DOHH2 (cell line): ENCODE measurements at regions not wholly inside any gene's neighbourhood (a gene's known extent, or its start where the extent isn't known, plus 50 kb on each side); places are given as distances from the start of the nearest gene placed in this dataset.
A peak's percentile ranks its signal among the peaks of the same experiment; 100 is the strongest.

Experiments used
- H3F3A ChIP-seq: fragments of 200-600 bp; sonication (generic), shearing (Covaris generic); 2 replicates; pipeline ENCODE4 v1.6.0; 2016; ENCODE audit warnings: antibody characterized with exemption, mild to moderate bottlenecking; ENCODE audit not compliant: control insufficient read depth, insufficient read depth
- H3K27ac ChIP-seq: fragments of 200-600 bp; sonication (generic); 2 replicates; pipeline ENCODE4 v1.5.1; 2014; ENCODE audit warnings: low read depth, mild to moderate bottlenecking, low read length, moderate library complexity
- H3K27me3 ChIP-seq: fragments of 200-600 bp; sonication (generic); 2 replicates; pipeline ENCODE4 v1.6.1; 2014; ENCODE audit warnings: mild to moderate bottlenecking, low read length, mixed read lengths; ENCODE audit not compliant: control insufficient read depth
- H3K36me3 ChIP-seq: fragments of 200-600 bp; sonication (generic); 2 replicates; pipeline ENCODE4 v1.6.1; 2014; ENCODE audit warnings: mild to moderate bottlenecking, low read length, moderate library complexity, mixed read lengths; ENCODE audit not compliant: control insufficient read depth
- H3K4me1 ChIP-seq: fragments of 200-600 bp; sonication (generic); 2 replicates; pipeline ENCODE4 v1.6.1; 2014; ENCODE audit warnings: mild to moderate bottlenecking, low read length, mixed read lengths; ENCODE audit not compliant: control insufficient read depth
- H3K4me2 ChIP-seq: fragments of 200-600 bp; sonication (generic); 2 replicates; pipeline ENCODE4 v1.6.0; 2014; ENCODE audit warnings: mild to moderate bottlenecking, low read length, moderate library complexity
- H3K4me3 ChIP-seq: fragments of 200-600 bp; sonication (generic); 2 replicates; pipeline ENCODE4 v1.5.1; 2014; ENCODE audit warnings: mild to moderate bottlenecking, low read length, mixed read lengths
- H3K79me2 ChIP-seq: fragments of 200-600 bp; sonication (generic); 2 replicates; pipeline ENCODE4 v1.6.1; 2014; ENCODE audit warnings: mild to moderate bottlenecking, low read length, mixed read lengths; ENCODE audit not compliant: control insufficient read depth
- H3K9me2 ChIP-seq: fragments of 200-600 bp; sonication (generic); replicated peaks from 2 replicates; pipeline ENCODE4 v1.6.1; 2014; ENCODE audit warnings: mild to moderate bottlenecking, low read length, mixed read lengths; ENCODE audit not compliant: control insufficient read depth
- H3K9me3 ChIP-seq: fragments of 200-600 bp; sonication (generic); 2 replicates; pipeline ENCODE4 v1.6.1; 2014; ENCODE audit warnings: antibody characterized with exemption, low read length, mixed read lengths; ENCODE audit not compliant: control insufficient read depth, insufficient read depth
- H4K20me1 ChIP-seq: fragments of 200-600 bp; sonication (generic); 2 replicates; pipeline ENCODE4 v1.6.0; 2014; ENCODE audit warnings: low read depth, mild to moderate bottlenecking, antibody characterized with exemption, low read length, moderate library complexity; ENCODE audit not compliant: control insufficient read depth, insufficient read depth
- CTCF ChIP-seq: fragments of 200-600 bp; sonication (generic); IDR thresholded peaks from one replicate; pipeline ENCODE4 v1.5.1; 2014; ENCODE audit warnings: antibody characterized with exemption, mild to moderate bottlenecking, low read depth, low read length; ENCODE audit not compliant: poor library complexity, severe bottlenecking
- EZH2phosphoT487 ChIP-seq: fragments of 200-600 bp; sonication (generic); IDR thresholded peaks from 2 replicates; pipeline ENCODE4 v1.6.1; 2017; ENCODE audit warnings: borderline replicate concordance, mild to moderate bottlenecking, antibody characterized with exemption, low read length, moderate library complexity, mixed read lengths

GRCh38 chr1:221509575-221510355, 232.1 kb downstream of the DUSP10 start:
- Histone ChIP-seq H3F3A (no peaks in the 10 kb centered on the region), H3K4me2 (peak overlapping the region; percentile 74), H4K20me1 (no peaks in the 10 kb centered on the region), H3K9me3 (peaks cover 10% of the 10 kb centered on the region), H3K36me3 (0 out of 2 replicates have a peak, but pooled peaks cover 4% of the 10 kb centered on the region), H3K4me3 (peak overlapping the region; percentile 54), H3K27ac (peak overlapping the region; percentile 82), H3K9me2 (no peaks in the 10 kb centered on the region), H3K27me3 (no peaks in the 10 kb centered on the region), H3K4me1 (peaks cover 56% of the 10 kb centered on the region), H3K79me2 (no peaks in the 10 kb centered on the region)
- TF ChIP-seq EZH2phosphoT487 (no peak), CTCF (no peak)

GRCh38 chr1:221510793-221511503, 230.9 kb downstream of the DUSP10 start:
- TF ChIP-seq EZH2phosphoT487, result no peak
- no peak for TF ChIP-seq CTCF
- H3K4me2 ChIP-seq, result peak overlapping the region; percentile 74
- H3K79me2 ChIP-seq, result no peaks in the 10 kb centered on the region
- 0 out of 2 replicates have a peak, but pooled peaks cover 4% of the 10 kb centered on the region for H3K36me3 ChIP-seq
- peak overlapping the region; percentile 82 for H3K27ac ChIP-seq
- peak overlapping the region; percentile 54 for H3K4me3 ChIP-seq
- H3K4me1 ChIP-seq, result peaks cover 66% of the 10 kb centered on the region
- peaks cover 7% of the 10 kb centered on the region for H3K9me3 ChIP-seq
- H4K20me1 ChIP-seq, result no peaks in the 10 kb centered on the region
- H3K27me3 ChIP-seq, result no peaks in the 10 kb centered on the region
- no peaks in the 10 kb centered on the region for H3K9me2 ChIP-seq
- H3F3A ChIP-seq, result no peaks in the 10 kb centered on the region

GRCh38 chr1:221511797-221512196, 230.1 kb downstream of the DUSP10 start:
- no peak overlapping the region for H3K4me3 ChIP-seq
- H3K9me2 ChIP-seq, result no peaks in the 10 kb centered on the region
- H3F3A ChIP-seq, result no peaks in the 10 kb centered on the region
- no peaks in the 10 kb centered on the region for H3K36me3 ChIP-seq
- no peak for TF ChIP-seq EZH2phosphoT487
- no peak for TF ChIP-seq CTCF
- H3K4me1 ChIP-seq, result peaks cover 66% of the 10 kb centered on the region
- no peak overlapping the region for H3K4me2 ChIP-seq
- no peaks in the 10 kb centered on the region for H3K79me2 ChIP-seq
- no peaks in the 10 kb centered on the region for H3K9me3 ChIP-seq
- no peaks in the 10 kb centered on the region for H4K20me1 ChIP-seq
- H3K27me3 ChIP-seq, result no peaks in the 10 kb centered on the region
- H3K27ac ChIP-seq, result no peak overlapping the region
